AG09309 (cell line): ENCODE measurements at regions not wholly inside any gene's neighbourhood (a gene's known extent, or its start where the extent isn't known, plus 50 kb on each side); places are given as distances from the start of the nearest gene placed in this dataset.
A peak's percentile ranks its signal among the peaks of the same experiment; 100 is the strongest.

ENCODE experiments used
- DNase-seq: peaks from one replicate; pipeline ENCODE4 v3.0.0-alpha.2; 2010; ENCODE audit warnings: low read depth
- H3K4me3 ChIP-seq: 2 replicates; pipeline ENCODE4 v1.5.1; 2011; ENCODE audit warnings: mild to moderate bottlenecking, low read depth, low read length, moderate library complexity; ENCODE audit not compliant: control insufficient read depth
- TF ChIP-seq, protein P1 (sequence below): IDR thresholded peaks from 2 replicates; pipeline ENCODE4 v1.5.1; 2011; ENCODE audit warnings: mild to moderate bottlenecking, low read depth, low read length, inconsistent platforms; ENCODE audit not compliant: insufficient read depth, control insufficient read depth; ENCODE audit errors: missing control alignments

DNA sequence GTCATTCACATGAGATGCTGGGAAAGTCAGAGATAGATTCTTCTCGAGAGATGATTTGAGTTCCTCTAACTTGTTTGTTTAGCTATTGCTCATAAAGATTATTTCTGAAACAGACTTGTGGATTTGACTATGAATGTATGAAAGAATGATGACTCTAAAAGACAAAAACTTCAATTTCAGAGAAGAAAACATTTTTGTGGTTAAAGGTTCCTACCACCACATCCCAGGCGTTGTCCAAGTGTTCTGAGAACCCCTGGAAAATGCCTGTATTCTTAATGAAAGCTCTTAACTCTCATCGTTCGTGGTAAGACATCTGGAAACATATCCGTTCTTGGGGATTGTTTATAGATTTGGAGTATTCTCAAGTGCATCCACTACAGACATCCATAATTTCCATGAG is 228.7 kb downstream of the BARHL2 start:
- DNase-seq, result peak; percentile 57
- TF ChIP-seq, protein P1, sequence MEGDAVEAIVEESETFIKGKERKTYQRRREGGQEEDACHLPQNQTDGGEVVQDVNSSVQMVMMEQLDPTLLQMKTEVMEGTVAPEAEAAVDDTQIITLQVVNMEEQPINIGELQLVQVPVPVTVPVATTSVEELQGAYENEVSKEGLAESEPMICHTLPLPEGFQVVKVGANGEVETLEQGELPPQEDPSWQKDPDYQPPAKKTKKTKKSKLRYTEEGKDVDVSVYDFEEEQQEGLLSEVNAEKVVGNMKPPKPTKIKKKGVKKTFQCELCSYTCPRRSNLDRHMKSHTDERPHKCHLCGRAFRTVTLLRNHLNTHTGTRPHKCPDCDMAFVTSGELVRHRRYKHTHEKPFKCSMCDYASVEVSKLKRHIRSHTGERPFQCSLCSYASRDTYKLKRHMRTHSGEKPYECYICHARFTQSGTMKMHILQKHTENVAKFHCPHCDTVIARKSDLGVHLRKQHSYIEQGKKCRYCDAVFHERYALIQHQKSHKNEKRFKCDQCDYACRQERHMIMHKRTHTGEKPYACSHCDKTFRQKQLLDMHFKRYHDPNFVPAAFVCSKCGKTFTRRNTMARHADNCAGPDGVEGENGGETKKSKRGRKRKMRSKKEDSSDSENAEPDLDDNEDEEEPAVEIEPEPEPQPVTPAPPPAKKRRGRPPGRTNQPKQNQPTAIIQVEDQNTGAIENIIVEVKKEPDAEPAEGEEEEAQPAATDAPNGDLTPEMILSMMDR, result no peak
- no peak overlapping the region for H3K4me3 ChIP-seq

DNA sequence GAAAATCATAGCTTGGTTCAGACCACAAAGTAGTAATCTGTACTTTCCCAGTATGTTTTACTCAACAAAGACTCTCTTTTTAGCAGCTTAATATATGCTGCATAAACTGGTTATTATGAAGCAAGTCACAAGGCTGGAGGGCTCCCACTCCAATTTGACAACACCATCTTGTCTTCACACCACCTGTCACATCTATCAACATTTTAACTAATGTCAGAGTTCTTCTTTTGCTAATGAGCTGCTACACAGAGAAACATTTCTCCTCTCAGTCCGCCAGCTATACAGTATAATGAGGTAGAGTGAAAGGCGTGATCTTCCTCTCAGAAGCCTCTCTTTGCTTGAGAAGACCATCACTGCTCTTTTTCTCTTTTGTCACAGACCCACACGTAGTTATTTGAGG is 230.1 kb downstream of the BARHL2 start:
- H3K4me3 ChIP-seq, result no peak overlapping the region
- DNase-seq, result no peak
- TF ChIP-seq, protein P1, result no peak

DNA sequence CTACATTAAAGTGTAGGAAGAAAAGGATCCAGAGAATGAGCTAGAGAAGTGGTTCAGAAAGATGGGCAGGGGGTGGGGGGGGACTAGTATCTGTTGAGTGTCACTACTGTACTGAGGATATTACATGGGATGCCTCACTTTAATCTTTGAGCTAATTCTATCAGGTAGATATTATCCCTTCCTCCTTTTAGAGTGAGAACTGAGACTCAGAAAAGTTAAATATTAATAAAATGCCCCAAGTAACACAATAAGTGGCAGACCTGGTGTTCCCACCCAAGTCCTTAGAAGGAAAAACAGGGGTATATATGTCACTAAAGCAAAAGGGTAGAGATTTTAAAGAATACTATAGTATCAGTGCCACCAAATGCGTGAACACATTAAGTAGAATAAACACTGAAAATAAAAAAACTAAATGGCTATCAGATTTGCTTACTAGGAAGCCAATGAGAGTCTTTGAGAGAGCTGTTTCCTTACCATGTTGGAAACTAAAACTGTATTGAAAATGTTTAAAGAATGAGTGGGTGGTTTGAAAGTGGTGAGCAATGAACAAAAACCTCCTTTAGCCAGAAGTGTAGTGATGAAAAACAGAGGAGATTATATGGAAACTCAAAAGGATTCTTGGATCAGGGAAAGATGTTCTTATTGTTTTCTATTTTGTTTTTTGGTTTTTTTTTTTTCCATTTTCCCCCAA is 230.8 kb downstream of the BARHL2 start:
- no peak for DNase-seq
- TF ChIP-seq, protein P1, result no peak

DNA sequence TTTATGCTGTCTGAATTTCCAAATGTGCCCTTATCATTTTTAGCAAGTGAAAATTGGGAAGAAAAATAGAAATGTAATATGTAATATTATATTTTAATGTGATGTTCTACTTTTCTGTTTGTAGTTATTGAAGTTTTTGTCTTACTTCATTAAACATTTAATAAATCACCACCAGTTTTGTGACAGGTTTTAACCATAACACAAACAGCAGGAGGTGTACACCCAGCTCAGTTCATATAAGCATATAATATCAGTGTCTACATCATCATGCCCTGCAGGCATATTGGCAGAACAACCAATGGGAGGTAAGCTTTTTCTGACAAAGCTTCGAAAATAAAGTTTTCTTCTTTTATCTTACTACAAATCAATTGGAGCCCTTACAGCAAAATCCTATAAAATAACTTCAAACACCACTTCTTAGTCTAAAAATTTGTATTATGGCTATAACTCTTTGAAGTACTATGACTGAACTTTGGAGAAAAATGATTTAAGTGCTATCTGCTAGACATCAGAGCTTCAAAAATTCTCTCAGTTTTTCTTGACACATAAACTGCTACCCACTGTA is 236.7 kb downstream of the BARHL2 start:
- TF ChIP-seq, protein P1, result no peak
- no peak overlapping the region for H3K4me3 ChIP-seq
- DNase-seq, result no peak

More for the DNA sequence above, 230.8 kb downstream of the BARHL2 start:
- no peak overlapping the region for H3K4me3 ChIP-seq

- no peak for DNase-seq
- TF ChIP-seq, protein P1, result no peak
- H3K4me3 ChIP-seq, result no peak overlapping the region
Observed at GRCh38 chr1:90476994-90477393, 240.1 kb downstream of the BARHL2 start.

DNA sequence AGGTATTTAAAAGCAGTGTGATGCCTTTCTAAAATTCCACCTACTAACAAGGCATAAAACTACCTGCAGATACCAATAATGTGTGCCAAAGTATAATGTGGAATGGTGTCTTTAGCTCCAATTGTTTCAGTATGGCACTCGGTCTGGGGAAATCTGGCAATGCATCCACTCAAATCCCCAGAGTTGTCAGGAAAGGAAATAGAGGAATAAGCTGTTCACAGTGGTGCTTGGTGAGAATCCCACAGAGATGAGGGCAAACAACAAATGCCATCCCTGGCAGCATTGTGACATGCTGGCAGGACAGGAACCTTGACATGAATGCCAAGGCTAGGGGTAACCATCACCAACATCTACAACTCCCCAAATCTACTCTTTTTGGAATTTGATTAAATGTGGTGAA is 240.7 kb downstream of the BARHL2 start:
- no peak overlapping the region for H3K4me3 ChIP-seq
- DNase-seq, result no peak
- TF ChIP-seq, protein P1, result no peak
